Stimulated activated CD4-positive, alpha-beta T cell treated with anti-CD3 and anti-CD28 coated beads, Interleukin-2, amount 100 ng/mL, for 24 hours (primary cell): ENCODE measurements at regions not wholly inside any gene's neighbourhood (a gene's known extent, or its start where the extent isn't known, plus 50 kb on each side); places are given as distances from the start of the nearest gene placed in this dataset.

ENCODE experiments used
- DNase-seq, 2 donors: peaks; one replicate each; pipeline ENCODE4 v3.0.0-alpha.2; 2020

DNA sequence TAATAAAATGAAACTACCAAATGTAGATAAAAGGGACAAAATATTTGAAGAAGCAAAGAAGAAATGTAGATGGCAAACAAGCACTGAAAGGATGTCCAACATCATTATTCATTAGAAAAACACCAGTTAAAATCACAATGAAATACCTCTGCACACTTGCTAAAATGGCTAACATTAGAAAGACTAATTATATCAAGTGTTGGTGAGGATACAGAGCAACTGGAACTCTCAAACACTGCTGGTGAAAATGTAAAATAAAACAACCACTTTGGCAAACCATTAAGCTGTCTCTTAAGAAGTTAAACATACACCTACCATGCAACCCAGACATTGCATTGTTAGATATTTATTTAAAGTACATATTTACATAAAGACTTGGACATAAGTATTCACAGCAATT is 138.6 kb upstream of the FGGY start:
- DNase-seq: no peak

DNA sequence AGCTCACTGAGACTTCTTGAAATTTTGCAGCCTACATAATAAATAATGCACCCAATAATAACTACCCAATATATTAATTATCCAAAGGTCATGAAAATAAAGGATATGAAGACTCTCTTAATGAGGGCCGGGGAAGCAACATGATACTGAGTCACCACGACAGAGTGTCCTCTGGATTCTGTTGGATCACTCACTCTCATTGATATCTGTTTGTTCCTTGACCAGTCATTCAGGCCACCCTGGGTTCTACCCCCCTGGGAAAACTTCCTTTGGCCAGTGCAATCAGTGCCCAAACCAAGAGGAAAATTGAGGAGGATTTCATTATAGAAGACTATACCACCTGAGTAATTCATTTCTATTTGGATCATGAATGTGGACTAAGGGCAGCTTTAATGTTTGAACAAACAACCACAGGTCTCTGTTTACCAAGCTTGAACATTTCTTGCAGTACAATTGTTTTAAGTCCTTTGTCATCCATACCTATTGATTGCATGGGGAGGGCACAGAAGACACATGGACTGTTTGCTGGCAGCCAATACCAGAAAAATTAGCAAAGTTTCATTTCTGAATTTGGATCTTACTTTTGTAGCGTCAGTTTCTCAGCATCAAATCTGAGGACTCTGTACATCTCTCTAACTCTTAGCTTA is 137.2 kb upstream of the FGGY start:
- DNase-seq: no peak

GRCh38 chr1:59161136-59161535 is 135.8 kb upstream of the FGGY start:
- no peak for DNase-seq

GRCh38 chr1:59162665-59163064 is 134.2 kb upstream of the FGGY start:
- DNase-seq: no peak

GRCh38 chr1:59163268-59164092 is 133.4 kb upstream of the FGGY start:
- no peak for DNase-seq

DNA sequence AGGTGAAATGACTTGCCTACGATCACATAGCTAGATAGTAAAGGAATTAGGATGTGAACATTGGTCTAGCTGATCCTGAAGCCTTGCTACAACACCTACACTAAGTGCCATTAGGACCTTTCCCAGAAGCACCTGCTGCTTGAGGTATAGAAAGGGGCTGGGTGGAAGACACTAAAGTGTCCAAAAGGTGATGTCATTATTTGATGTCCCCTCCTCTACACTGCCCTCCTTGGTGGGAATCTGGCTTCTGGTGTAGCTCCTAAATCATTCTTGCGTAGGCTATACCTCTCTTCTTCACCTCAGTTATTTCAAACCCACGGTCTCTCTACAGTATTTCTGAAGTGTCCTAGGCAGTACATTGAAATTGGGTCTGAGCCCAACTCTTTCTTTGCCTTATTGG is 132.5 kb upstream of the FGGY start:
- no peak for DNase-seq

GRCh38 chr1:59165353-59165752 is 131.5 kb upstream of the FGGY start:
- DNase-seq: no peak

GRCh38 chr1:59169703-59170102 is 127.2 kb upstream of the FGGY start:
- no peak for DNase-seq

DNA sequence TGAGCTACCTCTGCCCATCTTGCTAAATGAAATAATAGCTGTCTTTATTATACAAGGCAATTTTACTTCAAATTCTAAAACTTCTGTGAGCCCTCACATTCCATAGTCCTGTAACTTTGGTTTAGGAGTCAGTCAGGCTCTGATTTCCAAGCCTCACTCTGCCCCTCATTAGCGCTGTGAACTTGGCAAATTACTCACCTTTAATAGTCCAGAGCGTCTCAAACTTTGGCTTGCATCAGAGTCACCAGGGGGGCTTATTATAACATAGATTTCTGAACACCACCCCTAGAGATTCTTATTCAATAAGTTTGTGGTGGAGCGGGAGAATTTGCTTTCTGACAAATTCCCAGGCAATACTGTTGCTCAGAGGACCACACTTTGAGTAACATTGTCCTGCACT is 126.2 kb upstream of the FGGY start:
- DNase-seq: no peak

- DNase-seq: no peak
Observed at GRCh38 chr1:59171788-59172187, 125.1 kb upstream of the FGGY start.

DNA sequence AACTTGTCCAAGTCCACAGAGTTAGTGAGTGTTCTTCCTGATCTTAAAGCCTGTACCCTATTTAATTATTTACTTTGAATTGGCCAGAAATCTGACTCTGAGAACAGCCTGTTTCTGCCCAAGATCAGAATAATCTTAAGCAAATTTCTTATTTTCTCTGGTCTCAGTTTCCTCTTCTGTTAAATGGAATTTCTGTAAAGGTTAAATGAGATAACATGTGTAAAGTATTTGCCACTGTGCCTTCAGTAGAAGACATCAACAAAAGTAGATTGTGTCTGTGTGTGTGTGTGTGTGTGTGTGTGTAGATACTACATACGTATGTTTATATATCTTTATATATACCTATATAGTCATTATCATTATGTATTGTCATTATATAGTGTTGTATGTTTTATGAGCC is 124.2 kb upstream of the FGGY start:
- no peak for DNase-seq

- DNase-seq: no peak
Observed at GRCh38 chr1:59173721-59174120, 123.2 kb upstream of the FGGY start.

DNA sequence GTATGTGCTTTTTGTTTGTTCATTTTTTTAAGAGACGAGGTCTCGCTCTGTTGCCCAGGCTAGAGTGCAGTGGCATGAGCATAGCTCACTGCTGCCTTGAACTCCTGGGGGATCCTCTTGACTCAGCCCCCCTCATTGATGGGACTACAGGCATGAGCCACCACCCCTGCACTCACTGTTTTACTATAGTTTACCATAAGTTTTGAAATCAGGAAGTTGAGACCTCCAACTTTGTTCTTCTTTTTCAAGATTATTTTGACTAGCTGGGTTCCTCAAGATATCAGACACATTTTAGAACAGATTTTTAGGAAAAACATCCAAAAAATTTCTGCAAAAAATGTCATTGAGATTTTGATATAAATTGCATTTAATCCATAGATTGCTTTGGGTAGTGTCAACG is 120.4 kb upstream of the FGGY start:
- no peak for DNase-seq

DNA sequence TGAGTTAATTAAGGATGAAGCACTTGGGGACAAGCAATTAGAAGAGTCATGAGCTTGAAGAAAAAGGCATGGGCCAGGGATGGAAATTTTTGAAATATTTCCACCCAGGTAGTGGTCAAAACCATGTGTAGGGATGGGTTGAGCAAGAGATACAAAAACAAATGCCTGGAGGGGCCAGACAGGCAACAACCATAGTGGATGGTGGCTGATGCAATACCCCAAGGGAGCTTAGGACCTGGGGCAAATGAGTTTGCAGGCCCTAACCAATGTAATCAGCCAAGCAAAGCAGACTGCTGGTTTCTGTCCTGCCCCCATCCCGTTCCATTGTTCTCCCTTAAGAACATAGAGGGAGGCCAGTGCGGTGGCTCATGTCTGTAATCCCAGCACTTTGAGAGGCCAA is 119.1 kb upstream of the FGGY start:
- DNase-seq: no peak

GRCh38 chr1:59178339-59179187 is 118.3 kb upstream of the FGGY start:
- DNase-seq: no peak

DNA sequence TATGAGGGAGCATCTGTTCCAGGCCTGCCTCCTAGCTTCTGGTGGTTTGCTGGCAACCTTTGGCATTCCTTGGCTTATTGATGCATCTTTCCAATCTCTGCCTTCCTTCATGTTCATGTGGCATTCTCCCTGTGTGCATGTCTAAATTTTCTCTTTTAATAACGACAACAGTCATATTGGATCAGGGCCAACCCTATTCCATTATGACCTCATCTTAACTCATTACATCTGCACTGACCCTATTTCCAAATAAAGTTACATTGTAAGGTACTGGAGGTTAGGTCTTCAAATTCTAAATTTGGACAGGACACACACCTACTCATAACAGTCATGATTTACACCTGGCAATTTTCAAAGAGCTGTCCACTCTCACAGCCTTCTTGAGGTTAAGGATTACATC is 117.2 kb upstream of the FGGY start:
- DNase-seq: no peak

DNA sequence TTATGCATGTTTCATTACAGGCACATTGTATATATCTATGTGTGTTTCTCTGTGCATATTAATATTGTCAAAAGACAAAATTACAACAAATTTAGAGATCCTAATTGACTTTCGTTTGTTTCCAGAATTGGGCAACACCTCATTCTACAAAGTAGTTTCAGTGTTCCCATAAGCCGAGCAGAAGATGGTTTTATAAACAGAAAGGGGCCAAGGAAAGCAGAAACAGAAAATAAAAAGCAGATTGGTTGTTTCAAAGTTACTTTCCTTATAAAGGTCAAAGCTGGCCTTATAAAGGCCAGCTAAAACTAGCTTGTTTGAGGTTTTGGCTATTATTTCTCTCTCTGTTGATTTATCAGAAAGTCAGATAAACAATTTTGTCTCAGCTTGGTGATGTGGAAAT is 116.2 kb upstream of the FGGY start:
- no peak for DNase-seq

DNA sequence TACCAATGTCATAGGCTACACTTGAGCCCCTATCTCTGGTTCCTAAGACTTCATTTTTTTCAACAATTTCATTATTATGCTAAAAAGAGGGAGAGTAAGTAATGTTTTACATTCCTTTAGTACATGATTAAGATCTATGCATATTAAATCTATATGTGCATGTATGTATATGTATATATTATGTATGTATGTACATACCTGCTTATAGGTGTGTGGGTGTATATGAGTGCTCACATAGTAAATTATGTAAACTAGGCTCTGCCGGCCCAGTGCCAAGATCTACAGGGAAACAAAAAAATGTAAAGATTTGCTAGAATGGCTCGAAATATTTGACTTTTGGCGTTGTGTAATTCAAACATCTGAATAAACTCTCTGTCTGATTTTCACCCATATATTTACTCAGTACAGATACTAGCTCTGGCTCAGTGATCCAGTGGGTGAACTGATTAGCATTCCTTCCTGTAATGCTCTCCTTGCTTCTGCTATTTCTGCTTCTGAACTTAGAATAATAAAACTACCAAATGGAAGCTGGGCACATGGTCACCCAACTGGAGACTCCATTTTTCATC is 113.1 kb upstream of the FGGY start:
- DNase-seq: no peak

DNA sequence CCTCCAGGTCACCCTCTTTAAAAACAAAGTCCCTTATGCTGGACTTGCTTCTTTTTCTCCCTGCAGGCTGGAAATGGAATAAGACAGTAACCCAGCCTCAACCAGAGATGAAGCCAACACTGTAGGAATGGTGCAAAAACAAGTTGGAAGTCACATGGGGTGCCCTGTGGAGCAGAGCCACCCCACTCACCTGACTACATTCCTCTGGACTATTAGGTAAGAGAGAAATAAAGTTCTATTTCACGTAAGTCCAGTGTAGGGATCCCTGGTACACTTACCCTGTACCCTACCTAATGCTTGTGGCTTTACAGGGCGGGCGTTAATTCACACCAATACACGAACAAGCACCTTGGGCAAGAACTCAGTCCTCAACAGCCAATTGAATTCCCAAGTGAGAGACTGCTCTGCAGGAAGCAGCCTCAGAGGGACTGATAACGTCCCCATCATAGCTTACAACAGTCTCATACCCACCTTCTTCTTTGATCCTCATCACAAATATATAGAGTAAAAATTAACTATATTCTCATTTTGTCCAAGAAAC is 112.5 kb upstream of the FGGY start:
- DNase-seq: no peak

DNA sequence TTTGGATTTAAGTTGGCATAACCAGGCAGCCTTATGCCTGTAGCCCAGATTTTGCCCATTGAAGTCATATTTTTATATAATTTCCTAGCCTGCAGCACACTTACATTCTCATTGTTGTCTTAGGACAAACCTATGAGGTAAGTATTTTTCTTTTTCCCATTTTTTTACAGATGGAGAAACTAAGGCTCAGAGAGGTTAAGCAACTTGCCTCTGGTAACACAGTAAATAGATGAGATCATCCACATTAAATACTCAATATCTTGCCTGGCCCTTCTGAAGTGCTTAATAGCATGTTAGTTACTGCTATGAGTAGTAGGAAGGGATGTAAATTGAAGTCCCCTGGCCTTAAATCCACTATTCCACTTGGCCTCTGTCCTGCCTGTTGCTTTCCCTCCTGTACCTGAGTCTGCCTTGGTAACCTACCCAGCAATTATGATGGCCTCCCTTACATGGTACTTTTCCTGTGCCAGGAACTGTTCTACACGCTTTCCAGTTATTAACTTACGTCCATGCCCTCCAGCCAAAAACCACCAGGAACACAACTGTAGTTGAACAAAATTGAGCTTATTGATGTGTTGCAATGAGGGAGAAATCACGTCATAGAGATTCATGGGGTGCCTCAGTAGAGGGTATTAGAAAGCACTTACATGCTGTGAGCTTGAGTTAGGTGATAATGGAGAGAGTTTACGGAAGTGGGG is 111.6 kb upstream of the FGGY start:
- DNase-seq: no peak

- DNase-seq: no peak
Observed at GRCh38 chr1:59186656-59187055, 110.2 kb upstream of the FGGY start.

- DNase-seq: no peak
Observed at GRCh38 chr1:59188413-59189213, 108.3 kb upstream of the FGGY start.
